Kidney capillary endothelial cell (primary cell): ENCODE measurements at regions not wholly inside any gene's neighbourhood (a gene's known extent, or its start where the extent isn't known, plus 50 kb on each side); places are given as distances from the start of the nearest gene placed in this dataset.

Experiments
- DNase-seq: peaks from one replicate; pipeline ENCODE4 v3.0.0-alpha.2; 2018; ENCODE audit warnings: low spot score

GRCh38 chr12:107225635-107226034, 132.3 kb upstream of the CRY1 start:
- peak; percentile 69 for DNase-seq

DNA sequence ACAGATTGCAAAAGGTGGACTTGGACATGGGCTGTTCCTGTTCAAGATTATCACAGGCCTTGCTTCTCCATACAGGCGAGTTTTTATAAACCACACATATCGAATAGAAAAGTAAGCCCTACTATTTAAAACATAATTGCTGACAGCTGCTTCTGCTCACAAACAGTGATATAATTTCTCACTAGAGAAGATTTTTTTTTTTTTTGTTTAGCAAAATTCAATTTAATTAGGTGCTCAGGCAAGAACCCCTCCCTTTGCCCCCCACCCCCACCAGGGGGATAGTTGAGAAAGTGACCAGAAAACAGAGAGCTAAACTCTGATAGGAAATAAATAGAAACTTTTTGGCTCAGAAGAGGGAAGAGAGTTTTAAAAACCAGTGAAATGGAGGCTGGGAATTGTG, 132.8 kb upstream of the CRY1 start:
- DNase-seq = no peak

DNA sequence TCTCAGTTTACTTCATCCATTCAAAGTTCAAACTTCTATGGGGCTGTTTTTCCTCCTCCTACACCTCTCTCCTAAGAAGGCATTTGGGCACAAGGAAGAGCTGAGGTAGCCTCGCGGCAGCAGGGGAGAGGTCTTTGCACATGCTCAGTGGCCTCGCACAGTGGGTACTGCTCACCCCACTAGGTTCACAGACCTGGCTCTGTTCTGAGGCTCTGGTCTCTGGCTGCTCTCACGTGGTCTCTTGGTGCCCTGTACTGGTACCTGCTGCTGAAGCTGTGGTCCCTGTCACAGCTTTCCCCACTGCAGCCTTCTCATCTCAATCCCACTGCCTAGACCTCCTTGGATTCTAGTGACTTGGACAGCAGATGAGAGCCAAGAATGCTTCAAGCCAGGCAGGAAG, 134.7 kb upstream of the CRY1 start:
- DNase-seq = no peak

DNA sequence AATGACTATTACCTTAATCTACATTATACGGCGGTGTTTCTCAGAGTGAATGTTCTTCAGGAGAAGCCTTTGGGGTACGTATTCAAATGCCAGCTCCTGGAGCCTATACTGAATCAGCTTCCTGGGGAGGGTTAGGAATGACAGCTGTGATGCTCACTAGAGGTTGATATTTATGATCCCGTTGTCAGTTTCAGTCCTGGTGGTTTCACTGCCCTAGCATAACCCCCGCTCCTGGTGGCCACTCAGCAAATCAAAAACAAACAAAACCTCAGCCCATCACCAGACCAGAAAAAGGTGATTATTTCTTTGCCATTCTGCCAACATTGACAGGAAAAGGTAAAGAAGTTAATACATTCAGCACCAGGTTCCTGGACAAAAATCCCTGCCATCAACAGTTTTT, 136.5 kb upstream of the CRY1 start:
- DNase-seq = no peak

- DNase-seq = no peak
Observed at GRCh38 chr12:107231303-107231702, 138.0 kb upstream of the CRY1 start.

- no peak for DNase-seq
Observed at GRCh38 chr12:107233551-107233950, 140.2 kb upstream of the CRY1 start.

DNA sequence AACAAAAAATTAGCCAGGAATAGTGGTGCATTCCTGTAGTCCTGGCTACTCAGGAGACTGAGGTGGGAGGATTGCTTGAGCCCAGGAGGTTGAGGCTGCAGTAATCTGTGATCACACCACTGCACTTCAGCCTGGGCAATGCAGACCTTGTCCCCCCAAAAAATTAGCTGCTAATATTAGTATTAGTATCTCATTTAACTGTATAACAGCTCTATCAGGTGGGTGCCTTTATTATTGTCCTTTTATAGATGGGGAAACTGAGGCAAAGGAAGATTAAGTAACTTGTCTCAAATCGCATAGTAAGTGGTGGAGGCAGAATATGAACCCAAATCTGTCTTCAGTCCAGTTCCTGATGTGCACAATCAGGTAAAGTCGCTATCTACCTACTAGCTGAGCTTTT, 142.3 kb upstream of the CRY1 start:
- no peak for DNase-seq

DNA sequence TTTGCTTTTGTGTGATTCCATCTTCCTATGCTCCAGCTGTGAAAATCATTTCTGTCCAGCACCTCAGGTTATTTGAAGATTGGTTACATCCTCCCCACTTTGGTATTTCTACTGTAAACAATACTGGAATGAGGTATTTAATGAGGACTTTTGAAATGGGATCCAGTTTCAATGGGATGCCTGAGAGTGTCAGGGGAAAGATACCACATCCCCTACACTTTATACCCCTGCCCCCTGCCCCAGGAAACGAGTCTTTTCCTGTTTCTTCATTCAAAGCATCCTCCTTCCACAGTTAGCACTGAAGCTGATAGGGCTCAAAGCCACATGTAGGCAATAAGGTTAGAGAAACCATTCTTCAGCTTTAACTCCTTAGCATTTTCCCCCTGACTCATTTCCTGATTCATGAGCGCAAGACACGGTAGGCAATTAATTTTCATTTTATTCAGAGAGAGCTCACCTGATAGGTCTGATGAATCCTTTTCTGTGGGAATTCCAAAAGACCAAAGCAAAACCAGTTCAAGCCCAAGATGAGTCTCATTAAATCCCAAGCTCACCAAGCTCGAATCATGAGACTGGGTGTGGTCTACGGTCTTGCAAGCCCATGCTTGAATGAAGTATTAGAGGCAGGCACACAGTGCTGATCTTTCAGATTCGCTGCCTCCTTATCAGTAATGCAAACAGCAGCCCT, 143.6 kb upstream of the CRY1 start:
- DNase-seq = peak; percentile 41

DNA sequence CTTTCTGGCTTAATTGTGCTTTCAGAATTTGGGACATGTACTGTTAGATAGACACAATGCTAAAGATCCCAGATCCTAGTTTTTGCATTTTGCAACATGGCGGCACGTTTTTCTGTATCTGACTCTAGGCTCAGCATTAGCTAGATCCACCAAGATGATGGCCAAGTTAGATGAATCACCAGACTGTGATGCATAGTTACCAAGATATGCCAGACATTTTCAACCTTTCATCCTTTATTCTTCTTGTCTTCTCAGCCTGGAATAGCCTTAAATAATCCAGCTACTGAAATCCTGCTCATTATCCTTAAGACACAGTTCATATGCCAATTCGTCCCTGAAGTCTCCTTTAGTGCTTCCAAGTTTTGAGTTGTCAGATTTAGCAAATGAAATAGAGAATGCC, 144.9 kb upstream of the CRY1 start:
- DNase-seq = no peak

DNA sequence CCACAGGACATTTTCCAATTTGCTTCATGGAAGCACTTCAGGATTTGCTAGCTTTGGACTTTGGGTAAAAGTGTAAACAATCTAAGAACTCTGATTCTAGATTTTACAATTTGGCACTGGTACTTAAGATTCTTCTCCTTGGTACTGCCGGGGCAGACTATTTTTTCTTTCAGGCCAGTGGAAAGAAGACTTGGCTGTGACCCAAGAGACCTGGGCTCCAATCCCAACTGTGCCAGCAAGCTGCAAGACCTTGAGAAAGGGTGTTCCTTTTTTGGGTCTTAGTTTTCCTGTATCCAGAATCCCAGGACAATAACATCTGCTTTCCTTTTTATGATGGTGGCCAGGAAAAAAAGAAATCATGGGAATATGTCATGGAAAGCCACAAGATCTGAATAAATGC, 148.1 kb upstream of the CRY1 start:
- DNase-seq = no peak

DNA sequence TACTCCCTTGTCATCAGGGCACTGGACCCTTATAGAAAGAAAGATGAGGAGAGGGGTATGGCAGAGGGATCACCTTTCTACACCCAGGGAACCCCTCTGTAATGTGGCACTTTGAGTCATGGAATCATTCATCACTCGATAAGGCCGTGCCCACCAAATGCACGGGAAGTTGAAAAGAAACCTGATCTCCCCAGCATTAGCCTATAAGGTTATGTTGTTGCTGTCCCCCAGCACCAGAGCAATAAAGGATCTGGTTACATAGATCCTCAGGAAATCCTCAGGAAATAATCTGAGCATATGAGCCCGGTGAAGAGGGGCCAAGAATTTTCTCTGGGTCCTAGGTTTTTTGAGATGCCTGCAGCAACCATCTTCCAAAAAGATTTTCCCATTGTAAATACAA, 148.8 kb upstream of the CRY1 start:
- DNase-seq = peak; percentile 7

DNA sequence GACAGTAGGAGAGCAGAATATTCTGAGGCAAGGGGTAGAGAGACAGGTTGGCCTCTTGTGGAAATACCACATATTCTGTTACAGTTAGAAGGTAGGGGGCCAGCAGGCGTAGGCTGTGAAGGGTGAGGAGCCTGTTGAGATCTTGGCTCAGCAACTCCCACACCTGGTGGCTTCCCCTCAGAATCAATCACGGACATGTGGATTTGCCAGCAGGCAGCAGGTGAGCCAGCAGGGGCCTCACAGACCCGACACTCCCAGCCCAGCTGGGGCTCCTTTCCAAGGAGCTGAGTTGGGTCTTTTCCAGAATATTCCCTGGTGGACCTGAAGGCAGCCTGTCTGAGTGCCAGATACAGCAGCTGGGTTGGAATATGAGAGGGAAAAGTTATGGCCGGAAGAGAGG, 150.0 kb upstream of the CRY1 start:
- no peak for DNase-seq

- DNase-seq = no peak
Observed at GRCh38 chr12:107244584-107244983, 151.2 kb upstream of the CRY1 start.

DNA sequence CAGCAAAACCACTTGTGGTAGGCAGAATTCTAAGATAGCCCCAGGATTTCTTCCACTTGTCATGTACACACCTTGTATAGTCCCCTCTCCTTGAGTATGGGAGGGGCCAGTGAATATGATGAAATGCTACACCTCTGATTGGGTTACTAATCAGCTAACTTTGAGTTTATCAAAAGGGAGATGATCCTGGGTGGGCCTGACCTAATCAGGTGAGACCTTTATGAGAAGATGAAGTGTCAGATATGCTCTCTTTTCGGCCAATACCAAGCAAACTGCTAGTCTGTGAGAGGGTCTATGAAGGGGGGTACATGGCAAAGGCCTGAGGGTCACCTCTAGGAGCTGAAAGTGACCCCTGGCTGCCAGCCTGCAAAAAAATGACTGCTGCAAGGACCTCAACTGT, 154.3 kb upstream of the CRY1 start:
- DNase-seq = no peak

- DNase-seq = no peak
Observed at GRCh38 chr12:107248187-107248586, 154.8 kb upstream of the CRY1 start.

DNA sequence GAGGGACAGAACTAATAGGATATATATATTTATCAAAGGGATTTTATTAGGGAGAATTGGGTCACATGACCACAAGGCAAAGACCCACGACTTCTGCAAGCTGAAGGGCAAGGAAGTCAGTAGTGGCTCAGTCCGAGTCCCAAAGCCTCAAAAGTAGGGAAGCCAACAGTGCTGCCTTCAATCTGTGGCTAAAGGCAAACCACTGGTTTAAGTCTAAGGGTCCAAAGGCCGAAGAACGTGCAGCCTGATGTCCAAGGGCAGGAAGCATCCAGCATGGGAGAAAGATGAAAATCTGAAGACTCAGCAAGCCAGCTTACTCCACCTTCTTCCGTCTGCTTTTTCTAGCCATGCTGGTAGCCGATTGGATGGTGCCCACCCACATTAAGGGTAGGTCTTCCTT, 157.9 kb upstream of the CRY1 start:
- no peak for DNase-seq

GRCh38 chr12:107253361-107253760, 160.0 kb upstream of the CRY1 start:
- DNase-seq = no peak

GRCh38 chr12:107254258-107254856, 161.0 kb upstream of the CRY1 start:
- no peak for DNase-seq

GRCh38 chr12:107258780-107259179, 165.4 kb upstream of the CRY1 start:
- DNase-seq = no peak

GRCh38 chr12:107263980-107264379, 170.6 kb upstream of the CRY1 start:
- DNase-seq = no peak

DNA sequence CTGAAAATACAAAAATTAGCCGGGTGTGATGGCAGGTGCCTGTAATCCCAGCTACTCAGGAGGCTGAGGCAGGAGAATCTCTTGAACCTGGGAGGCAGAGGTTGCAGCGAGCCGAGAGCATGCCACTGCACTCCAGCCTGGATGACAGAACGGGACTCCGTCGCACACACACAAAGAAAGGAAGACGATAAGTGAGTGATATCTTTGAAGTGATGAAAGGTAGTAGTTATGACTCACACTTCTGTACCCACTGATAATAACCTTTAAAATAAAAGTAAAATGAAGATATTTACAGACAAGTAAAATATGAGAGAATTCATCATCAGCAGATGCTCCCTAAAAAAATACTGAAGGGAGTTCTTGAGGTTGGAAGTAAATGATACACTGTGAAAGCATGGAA, 171.3 kb upstream of the CRY1 start:
- no peak for DNase-seq

- DNase-seq = no peak
Observed at GRCh38 chr12:107267604-107268003, 174.3 kb upstream of the CRY1 start.

GRCh38 chr12:107271523-107271922, 178.2 kb upstream of the CRY1 start:
- DNase-seq = no peak

- no peak for DNase-seq
Observed at GRCh38 chr12:107275530-107275929, 182.2 kb upstream of the CRY1 start.
